NCI-H1105 treated with DMSO at 0.1 percent for 48 hours (cell line): ENCODE measurements at regions not wholly inside any gene's neighbourhood (a gene's known extent, or its start where the extent isn't known, plus 50 kb on each side); places are given as distances from the start of the nearest gene placed in this dataset.

Source experiments
- DNase-seq: peaks from one replicate; lab custom pipeline; 2025; lab: John Stamatoyannopoulos, UW

DNA sequence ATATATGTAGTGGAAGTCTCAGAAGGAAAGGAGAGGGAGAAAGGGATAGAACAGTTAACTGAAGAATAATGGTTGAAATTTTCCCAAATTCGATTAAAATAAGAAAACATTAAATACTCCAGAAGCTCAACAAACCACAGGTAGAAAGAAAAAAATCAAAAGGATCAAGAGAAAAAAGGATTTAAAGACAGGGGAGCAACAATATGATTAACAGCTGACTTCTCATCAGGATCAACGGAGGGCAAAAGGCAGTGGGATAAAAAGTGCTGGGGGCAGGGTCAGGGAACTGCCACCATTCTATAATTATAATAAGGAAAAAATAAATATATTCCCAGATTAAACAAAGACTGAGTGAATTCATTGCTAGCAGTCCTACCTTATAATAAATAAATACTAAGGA lies 55.3 kb downstream of the CDKN2C start:
- DNase-seq: no peak

GRCh38 chr1:51032936-51033335 lies 62.9 kb downstream of the CDKN2C start:
- DNase-seq: no peak

GRCh38 chr1:51044199-51044598 lies 57.8 kb upstream of the C1orf185 start:
- DNase-seq: no peak

DNA sequence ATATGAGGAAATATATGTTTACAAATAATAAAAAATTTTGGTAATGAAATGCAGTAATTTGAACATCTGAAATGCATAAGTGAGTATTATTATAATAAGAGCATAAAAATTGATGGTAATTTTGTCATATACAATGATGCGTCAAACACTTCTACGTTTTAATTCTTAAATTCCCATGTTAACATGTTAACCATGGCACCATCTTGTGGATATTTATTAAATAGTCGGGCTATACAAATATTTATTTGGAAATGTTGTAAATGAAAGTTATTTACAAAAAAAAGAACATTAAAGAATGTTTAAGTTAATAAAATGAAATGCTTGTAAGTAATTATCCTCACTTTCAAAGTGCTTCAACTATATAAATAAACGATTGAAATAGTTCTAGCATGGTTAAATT lies 57.2 kb upstream of the C1orf185 start:
- peak; percentile 21 for DNase-seq

DNA sequence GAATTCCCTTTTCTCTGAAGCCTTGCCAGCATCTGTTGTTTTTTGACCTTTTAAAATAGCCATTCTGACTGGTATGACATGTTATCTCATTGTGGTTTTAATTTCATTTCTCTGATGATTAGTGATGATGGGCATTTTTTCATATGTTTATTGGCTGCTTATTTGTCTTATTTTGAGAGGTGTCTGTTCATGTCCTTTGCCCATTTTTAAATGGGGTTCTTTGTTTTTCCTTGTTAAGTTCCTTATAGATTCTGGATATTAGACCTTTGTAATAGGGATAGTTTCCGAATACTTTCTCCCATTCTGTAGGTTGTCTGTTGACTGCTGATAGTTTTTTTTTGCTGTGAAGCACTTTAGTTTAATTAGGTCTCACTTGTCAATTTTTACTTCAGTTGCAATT lies 54.0 kb upstream of the C1orf185 start:
- DNase-seq: no peak

DNA sequence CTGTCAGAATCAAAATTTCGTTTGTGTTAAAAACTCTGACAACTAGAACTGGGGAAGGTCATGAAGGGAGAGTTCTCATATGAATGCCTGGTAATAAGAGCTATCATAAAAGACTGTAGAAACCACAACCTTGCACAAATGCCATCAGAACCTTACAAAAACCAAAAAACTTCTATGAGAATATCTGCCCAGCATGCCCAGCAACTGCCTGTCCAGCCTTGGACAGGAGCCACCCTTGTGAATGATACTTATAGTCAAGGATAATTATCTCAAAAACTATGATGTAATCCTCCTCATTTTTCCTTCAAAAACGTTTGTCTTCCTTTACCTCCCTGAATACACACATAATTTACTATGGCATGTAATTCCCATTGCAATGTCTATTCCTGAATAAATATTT lies 53.4 kb upstream of the C1orf185 start:
- DNase-seq: no peak
